ENCODE measurements at regions not wholly inside any gene's neighbourhood (a gene's known extent, or its start where the extent isn't known, plus 50 kb on each side); places are given as distances from the start of the nearest gene placed in this dataset.

- H3K4ac ChIP-seq (replicated peaks; ENCODE audit: insufficient read length, low read depth, low read length): no peak overlapping the region
- POLR2A ChIA-PET (ENCODE audit: partially characterized antibody): no interaction called here
- DNase-seq (ENCODE audit: low read depth in 1 of 2, low spot score in 2 of 2): peak in 1 of 2 experiments; percentile 33
- no peak overlapping the region for H2BK15ac ChIP-seq (ENCODE audit: low read length)
- H4K5ac ChIP-seq (ENCODE audit: insufficient read length, low read depth, low read length): no peak overlapping the region
- no peaks in the 10 kb centered on the region for H4K20me1 ChIP-seq (replicated peaks in 1 of 2; ENCODE audit: control insufficient read depth in 1 of 2, insufficient read depth in 2 of 2, low read length in 2 of 2)
- peak; percentile 96 for FAIRE-seq
- H3K56ac ChIP-seq (replicated peaks; ENCODE audit: insufficient read length, low read depth, low read length): no peak overlapping the region
- 0 out of 2 replicates have a peak overlapping the region, but pooled peaks have one; percentile 13 for H2AFZ ChIP-seq (ENCODE audit: low read length)
- no peaks in the 10 kb centered on the region for H3K36me3 ChIP-seq (ENCODE audit: control insufficient read depth in 2 of 4, insufficient read depth in 4 of 4, low read length in 3 of 4)
- CTCF ChIA-PET (ENCODE audit: partially characterized antibody): interaction anchor here (1.1 to 1.6 kb wide), 2 partner anchors 23 to 37 kb away, joined by 3 to 4 read pairs; no protein-coding TSS in a partner anchor
- H3K9me3 ChIP-seq (ENCODE audit: insufficient read depth in 2 of 2, low read depth in 1 of 2, low read length in 1 of 2): no peaks in the 10 kb centered on the region
- no peak overlapping the region for H4K91ac ChIP-seq (replicated peaks; ENCODE audit: insufficient read length, low read length)
- peak overlapping the region; percentile 96; the same call in 1 of the 2 replicates for H2BK5ac ChIP-seq (ENCODE audit: low read depth, low read length)
- no peak overlapping the region for H2BK12ac ChIP-seq (ENCODE audit: low read depth, low read length)
- no peak overlapping the region for H2AK5ac ChIP-seq (ENCODE audit: low read depth, low read length)
- H3K23ac ChIP-seq (ENCODE audit: insufficient read length): no peak overlapping the region
- H3K14ac ChIP-seq (ENCODE audit: insufficient read length): no peak overlapping the region
- H3K4me3 ChIP-seq (ENCODE audit: extremely low read depth in 1 of 4, insufficient read depth in 2 of 4, low read depth in 3 of 4, low read length in 4 of 4): peak overlapping the region in 3 of 4 experiments; percentile 7 to 43 (median 8); a peak in 4 of 8 replicates
- H3K79me1 ChIP-seq (ENCODE audit: low read depth, low read length): no peaks in the 10 kb centered on the region
- H3K4me2 ChIP-seq (ENCODE audit: insufficient read depth in 1 of 2, low read depth in 2 of 2, low read length in 2 of 2): peak overlapping the region; percentile 63
- no peaks in the 10 kb centered on the region for H3K27me3 ChIP-seq (replicated peaks in 1 of 4; ENCODE audit: control insufficient read depth in 3 of 4, extremely low read depth in 1 of 4, insufficient read depth in 3 of 4, low read length in 3 of 4)
- no peak overlapping the region for H3K9ac ChIP-seq (replicated peaks in 1 of 4; ENCODE audit: extremely low read depth in 1 of 4, low read depth in 3 of 4, low read length in 3 of 4)
- H4K8ac ChIP-seq (ENCODE audit: extremely low read depth, insufficient read depth, low read length): no peak overlapping the region
- H3K18ac ChIP-seq (ENCODE audit: extremely low read depth, low read length): no peak overlapping the region; the same call in 1 of the 2 replicates
- H3K27ac ChIP-seq (ENCODE audit: low read depth, low read length): peak overlapping the region; percentile 79; the same call in 1 of the 2 replicates
- no peaks in the 10 kb centered on the region for H3K79me2 ChIP-seq (ENCODE audit: control insufficient read depth in 1 of 2, insufficient read depth in 2 of 2, low read length in 2 of 2)
- H2BK20ac ChIP-seq (ENCODE audit: low read length): no peak overlapping the region
- H3K23me2 ChIP-seq (ENCODE audit: low read depth, low read length): no peaks in the 10 kb centered on the region
- 0% methylated on average over 2 of the region's 2 CpGs; no CpG with 5 or more reads in 1 of the 2 experiments for WGBS, 2 experiments (ENCODE audit: extremely low coverage in 1 of 2, insufficient coverage in 1 of 2, insufficient read length in 1 of 2, insufficient replicate concordance in 2 of 2, low coverage in 1 of 2, low lambda C conversion rate in 2 of 2, missing lambda C conversion rate in 1 of 2)
- H3K4me1 ChIP-seq (replicated peaks in 1 of 4; ENCODE audit: control insufficient read depth in 3 of 4, insufficient read depth in 4 of 4, low read length in 3 of 4): peaks cover 5 to 17% (median 15%) of the 10 kb centered on the region in 4 experiments; a peak in 6 of 7 replicates
- H2BK120ac ChIP-seq (replicated peaks; ENCODE audit: low read depth, low read length): peak overlapping the region; percentile 98
- TF ChIP-seq ZNF274 (IDR thresholded peaks at IDR 0.05; ENCODE audit: borderline replicate concordance, extremely low read depth, low read length) (no peak), PHF8 (conservative IDR thresholded peaks at IDR 0.05; ENCODE audit: low read depth, low read length) (no peak), HDAC2 (IDR thresholded peaks at IDR 0.05; ENCODE audit: borderline replicate concordance in 1 of 2, low read depth in 2 of 2, low read length in 2 of 2) (peak in 1 of 2 experiments; percentile 89; a peak in 1 of 4 replicates), SP1 (IDR thresholded peaks at IDR 0.05; ENCODE audit: low read depth, low read length) (peak; percentile 69; the same call in 1 of the 2 replicates), TAF7 (optimal IDR thresholded peaks at IDR 0.05; ENCODE audit: borderline replicate concordance, low read depth, low read length) (no peak), POU5F1 (IDR thresholded peaks at IDR 0.05; ENCODE audit: low read depth, low read length) (peak; percentile 82), YY1 (IDR thresholded peaks at IDR 0.05; ENCODE audit: low read depth, low read length) (no peak)
These were observed 207.0 kb upstream of the TCF21 start for GRCh38 chr6:133681891-133682290.

Data from H1 (cell line).